Body of pancreas (tissue), 4 donors: ENCODE measurements at regions not wholly inside any gene's neighbourhood (a gene's known extent, or its start where the extent isn't known, plus 50 kb on each side); places are given as distances from the start of the nearest gene placed in this dataset.

Experiments used
- POLR2A ChIP-seq, 3 donors: fragments of 450-650 bp; IDR thresholded peaks; one replicate each; pipeline ENCODE4 v1.6.1; 2016; ENCODE audit warnings: antibody characterized with exemption in 3 of 3, mild to moderate bottlenecking in 2 of 3
- TF ChIP-seq, protein P1 (sequence below), 7 experiments: fragments of 450-650 bp in 4 of 7; fragments of 200-600 bp in 3 of 7; sonication (generic) in 3 of 7; IDR thresholded peaks; one replicate each; pipeline ENCODE4 v1.5.1; 2016 to 2019; ENCODE audit warnings: antibody characterized with exemption in 7 of 7

DNA sequence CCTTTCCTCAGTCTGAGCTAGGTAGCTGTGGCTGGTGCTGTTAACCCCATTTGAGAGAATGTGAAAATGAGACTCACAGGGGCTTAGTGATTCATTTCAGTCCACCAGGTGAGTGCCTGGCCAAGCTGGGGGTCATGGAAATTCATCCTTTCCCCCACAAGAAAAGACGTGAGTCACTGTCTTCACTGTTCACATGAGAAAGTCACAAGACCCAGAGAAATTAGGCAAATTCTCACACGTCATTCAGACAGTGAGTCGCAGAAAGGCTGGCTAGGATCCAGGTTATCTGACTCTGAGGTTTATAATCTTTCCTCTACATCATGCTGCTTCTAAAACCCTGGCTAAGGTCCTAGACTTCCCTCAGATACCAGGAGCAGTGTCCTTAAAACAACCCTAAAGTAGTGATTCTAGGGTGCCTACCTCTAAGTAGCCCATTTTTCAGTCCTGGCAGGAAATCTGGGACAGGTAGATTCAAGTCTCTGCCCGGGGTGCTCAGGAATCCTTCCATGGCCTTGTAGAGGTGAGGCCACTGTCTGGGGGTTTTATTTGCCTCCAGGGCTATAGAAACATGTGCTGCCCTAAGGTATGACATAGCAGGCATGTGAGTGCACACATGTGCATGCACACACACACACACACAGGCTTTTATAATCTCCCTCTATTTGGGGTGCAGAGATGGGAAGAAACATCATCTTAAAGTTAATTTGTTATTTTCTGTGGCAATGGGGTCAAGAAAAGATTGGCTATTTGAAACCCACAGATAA is 427.9 kb upstream of the CELF2 start:
- TF ChIP-seq, protein P1, sequence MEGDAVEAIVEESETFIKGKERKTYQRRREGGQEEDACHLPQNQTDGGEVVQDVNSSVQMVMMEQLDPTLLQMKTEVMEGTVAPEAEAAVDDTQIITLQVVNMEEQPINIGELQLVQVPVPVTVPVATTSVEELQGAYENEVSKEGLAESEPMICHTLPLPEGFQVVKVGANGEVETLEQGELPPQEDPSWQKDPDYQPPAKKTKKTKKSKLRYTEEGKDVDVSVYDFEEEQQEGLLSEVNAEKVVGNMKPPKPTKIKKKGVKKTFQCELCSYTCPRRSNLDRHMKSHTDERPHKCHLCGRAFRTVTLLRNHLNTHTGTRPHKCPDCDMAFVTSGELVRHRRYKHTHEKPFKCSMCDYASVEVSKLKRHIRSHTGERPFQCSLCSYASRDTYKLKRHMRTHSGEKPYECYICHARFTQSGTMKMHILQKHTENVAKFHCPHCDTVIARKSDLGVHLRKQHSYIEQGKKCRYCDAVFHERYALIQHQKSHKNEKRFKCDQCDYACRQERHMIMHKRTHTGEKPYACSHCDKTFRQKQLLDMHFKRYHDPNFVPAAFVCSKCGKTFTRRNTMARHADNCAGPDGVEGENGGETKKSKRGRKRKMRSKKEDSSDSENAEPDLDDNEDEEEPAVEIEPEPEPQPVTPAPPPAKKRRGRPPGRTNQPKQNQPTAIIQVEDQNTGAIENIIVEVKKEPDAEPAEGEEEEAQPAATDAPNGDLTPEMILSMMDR (IDR thresholded peaks at IDR 0.05), result no peak
- TF ChIP-seq POLR2A (IDR thresholded peaks at IDR 0.05), result no peak
